ELF-1 (cell line): ENCODE measurements at regions not wholly inside any gene's neighbourhood (a gene's known extent, or its start where the extent isn't known, plus 50 kb on each side); places are given as distances from the start of the nearest gene placed in this dataset.

ENCODE experiments used
- DNase-seq: peaks from one replicate; pipeline ENCODE4 v3.0.0-alpha.2; 2016; ENCODE audit warnings: low read depth, low spot score

DNA sequence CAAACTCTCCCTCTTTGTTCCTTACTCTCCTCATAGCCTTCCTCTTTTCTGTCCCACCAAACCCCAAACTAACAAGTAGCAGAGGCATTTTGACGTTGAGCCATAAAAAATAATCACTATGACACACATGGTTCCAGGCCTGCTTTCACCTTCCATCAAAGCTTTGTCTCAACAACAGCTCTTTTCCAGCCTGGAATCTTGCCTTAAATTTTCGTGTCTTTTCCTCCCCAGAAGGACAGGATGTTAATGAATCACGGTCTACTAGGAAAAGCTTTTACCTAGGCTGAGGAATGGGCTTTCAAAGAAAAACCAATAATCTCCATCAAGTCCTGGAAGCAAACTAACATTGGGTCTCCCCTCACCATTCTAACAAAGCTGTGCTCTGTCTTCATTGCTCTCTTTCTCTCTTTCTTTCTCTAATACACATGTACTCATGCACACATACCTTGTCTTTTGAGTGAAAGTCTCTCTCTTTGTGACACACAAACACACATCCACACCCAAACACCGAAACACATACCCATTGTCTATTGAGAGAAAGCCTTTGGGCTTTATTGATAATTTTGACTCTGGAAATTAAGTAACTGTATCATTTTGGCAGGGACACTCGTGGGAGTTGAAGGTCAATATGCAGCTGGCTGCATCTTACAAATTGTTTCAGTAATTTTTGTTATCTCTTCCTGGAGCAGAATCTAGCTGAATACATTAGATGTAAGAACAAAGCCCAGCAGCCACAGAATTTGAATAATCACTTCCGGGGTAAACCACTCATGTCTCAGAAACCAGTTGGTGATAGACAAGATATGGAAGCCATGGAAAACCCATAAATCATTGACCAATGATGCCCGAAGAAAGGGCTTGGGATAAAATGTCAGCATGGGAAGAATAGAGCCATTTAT lies 107.4 kb upstream of the SLC4A7 start:
- peak; percentile 4 for DNase-seq

DNA sequence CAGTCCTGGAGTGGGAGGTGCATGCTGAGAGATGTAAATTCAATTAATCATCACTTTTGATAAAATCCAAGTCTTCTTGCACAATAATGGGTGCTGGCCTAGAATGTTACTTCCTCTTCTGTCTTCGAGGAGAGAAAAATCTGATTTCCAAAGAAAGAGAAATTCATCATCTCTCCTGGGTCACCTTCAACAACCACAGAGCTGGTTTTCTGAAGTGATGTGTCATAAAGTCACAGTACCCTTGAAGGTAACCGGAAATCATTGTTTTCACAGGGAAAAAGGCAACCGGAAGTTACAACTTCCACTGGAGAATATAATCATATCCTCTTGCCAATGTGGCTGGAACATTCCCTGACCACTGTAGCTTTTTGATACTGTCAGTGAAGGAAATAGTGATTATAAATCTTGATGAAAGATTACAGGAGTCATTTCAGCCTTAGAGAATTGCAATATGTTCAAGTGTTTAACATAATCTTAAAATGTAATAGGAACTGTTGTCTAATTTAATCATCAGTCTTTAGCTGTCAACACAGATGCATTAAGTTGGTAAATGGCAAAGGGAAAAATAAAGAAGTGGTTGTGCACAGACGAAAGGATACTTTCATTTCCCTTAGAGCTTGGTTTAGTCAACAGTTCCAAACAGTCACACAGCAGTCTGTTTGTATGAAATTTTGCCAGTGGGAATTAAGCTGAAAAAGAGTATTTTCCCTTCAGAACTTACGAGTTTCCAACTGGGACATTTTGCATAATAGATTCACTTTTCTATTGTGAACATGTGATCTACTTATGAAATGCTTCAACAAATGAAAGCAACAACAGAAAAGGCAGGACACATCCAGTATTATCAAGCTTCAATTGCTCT lies 106.5 kb upstream of the SLC4A7 start:
- no peak for DNase-seq

DNA sequence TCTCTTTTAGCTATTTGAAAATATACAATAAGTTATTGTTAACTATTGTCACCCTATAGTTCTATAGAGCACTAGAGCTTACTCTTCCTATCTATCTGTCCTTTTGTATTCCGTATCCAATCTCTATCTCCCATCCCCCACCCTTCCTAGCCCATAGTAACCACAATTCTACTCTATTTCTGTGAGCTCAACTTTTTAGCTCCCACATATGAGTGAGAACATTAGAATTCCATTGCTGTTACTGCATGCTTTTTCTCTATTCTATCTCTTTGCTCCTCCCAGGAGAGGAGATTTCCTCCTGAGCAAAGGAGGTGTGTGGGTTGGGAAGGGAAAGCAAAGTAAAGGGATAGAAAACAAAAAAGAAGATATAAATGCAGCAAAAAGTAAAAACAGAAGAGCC lies 105.6 kb upstream of the SLC4A7 start:
- DNase-seq: no peak

DNA sequence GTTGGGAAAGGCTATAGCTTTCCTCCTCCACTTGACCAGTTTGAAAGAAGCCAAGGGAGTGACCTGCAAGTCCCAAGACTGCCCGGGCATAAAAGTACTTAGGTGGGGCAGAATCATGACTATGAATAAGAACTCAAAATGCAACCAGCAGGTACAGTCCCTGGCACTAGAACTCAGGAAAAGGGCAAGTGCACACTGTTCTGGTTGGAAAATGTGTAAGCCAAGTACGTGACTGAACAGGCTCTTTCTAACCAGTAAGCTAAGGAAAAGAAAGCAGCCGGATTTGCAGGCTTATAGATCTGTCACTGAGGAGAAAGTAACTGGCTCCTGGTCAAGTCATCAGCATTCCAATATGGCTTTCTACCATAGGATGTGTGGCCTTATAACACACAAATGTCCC lies 101.2 kb upstream of the SLC4A7 start:
- DNase-seq: no peak

DNA sequence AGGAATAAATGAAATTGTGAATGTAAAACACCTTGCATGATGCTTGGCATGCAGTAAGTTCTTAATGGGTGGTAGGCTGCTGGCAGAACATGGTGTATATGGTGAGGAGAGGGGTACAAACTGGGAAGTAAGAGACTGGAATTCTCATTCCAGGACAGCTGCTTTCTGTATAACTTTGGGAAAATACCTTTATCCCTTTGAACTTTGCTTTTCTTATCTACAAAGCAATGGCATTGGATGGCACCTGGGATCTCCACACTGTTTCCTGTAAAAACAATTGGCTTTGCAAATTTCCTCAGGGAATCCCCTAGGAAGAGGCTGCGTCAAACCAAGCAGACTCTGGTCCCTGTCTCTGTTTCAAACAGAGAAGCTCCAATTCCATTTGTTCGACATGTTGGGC lies 100.7 kb upstream of the SLC4A7 start:
- DNase-seq: no peak

DNA sequence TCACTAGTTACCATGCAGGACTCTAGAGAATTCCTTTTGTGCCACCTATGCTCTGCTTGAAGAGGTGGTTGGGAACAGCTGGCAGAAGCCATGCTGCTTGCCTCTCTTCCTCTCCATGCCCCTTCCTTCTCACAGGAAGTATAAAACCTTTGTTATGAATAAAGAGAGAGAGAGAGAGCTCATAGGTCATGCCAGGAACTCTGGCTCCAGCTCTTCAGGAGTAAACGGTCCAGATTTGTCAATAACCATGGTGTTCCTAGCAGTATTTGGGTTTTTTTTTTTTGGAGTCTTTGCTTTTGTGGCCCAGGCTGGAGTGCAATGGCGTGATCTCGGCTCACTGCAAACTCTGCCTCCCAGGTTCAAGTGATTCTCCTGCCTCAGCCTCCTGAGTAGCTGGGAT lies 97.7 kb upstream of the SLC4A7 start:
- DNase-seq: no peak

DNA sequence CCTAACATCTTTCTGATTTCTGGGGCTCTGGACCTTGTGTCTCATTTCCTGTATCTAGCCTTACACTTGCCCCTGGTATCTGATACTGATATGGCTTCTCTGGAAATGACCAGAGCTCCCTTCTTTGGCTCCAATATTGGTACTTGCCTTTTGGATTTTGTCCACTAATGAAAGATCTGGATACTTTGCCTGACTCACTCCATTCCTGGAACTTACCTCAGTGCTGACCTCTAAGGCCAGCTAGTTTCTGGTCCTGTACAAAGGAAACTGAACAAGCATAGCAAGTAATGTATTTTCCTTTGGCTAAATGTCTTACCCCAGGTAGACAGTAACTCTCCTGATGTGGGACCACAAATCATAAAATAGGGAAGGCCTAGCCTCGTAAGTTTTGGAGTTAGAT lies 93.8 kb upstream of the SLC4A7 start:
- no peak for DNase-seq

DNA sequence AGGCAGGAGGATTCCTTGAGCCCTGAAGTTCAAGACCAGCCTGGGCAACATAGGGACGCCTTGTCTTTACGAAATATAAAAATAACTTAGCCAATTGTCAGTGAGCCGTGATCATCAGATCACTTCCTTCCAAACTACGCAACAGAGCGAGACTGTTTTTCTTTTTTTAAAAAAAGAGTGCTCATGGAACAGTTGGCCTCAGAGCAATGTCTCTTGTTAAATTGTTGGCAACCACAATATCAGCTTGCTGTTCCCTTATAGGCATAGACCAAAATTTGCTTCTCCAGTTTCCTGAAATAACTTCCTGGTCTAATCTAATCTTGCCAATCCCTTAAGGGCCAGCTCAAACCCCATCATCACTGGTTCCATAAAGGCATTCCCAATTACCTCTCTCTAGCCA lies 93.3 kb upstream of the SLC4A7 start:
- no peak for DNase-seq

DNA sequence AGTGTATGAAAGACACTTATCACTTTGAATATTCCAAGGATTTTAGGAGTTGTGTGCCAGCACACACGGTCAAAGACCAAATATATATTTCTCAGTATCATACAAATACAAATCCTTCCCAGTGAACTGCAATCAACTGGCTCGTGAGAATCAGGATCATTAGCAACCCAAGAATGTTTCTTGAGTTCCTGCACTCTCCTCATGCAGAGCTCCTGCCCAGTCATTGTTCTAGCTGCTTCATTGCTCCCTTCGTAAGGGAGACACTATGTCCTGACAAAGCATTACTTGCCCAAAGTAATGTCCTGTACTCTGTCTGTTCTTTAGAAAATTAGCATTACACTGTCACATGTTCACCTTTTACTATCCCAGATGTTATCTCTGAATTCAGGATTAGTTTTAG lies 92.0 kb upstream of the SLC4A7 start:
- DNase-seq: no peak

DNA sequence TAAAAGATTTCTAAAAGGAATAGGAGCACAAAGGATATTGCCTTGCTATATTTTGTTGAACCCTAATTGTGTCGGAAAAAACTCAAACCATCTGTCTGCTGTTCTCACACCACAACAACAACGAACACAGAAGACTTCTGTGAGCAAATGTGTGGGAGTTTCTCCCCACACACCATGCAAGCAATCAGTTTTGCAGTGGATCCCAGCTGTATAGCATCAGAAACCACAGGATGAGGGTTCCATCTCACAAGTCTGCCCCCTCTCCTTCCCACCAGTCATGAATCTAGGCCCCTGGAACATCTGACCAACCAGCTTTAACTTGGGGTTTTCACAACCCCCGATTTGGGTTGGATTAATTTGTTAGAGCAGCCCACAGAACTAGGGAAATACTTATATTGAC lies 91.3 kb upstream of the SLC4A7 start:
- DNase-seq: no peak

DNA sequence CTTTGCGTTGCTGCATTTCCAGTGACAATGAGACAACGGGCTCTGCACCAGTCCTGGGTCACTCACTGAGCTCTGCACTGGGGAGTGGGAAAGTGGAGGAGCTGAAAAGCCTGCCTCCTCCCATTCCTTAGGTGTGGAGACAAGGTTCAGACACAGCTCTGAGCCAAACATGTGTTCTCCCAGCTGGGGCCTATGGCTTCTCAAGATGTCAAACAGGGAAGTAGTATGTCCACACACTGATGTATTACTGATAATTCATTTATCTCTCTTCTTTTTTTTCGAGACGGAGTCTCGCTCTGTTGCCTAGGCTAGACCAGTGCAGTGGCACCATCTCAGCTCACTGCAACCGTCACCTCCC lies 90.2 kb upstream of the SLC4A7 start:
- DNase-seq: no peak

DNA sequence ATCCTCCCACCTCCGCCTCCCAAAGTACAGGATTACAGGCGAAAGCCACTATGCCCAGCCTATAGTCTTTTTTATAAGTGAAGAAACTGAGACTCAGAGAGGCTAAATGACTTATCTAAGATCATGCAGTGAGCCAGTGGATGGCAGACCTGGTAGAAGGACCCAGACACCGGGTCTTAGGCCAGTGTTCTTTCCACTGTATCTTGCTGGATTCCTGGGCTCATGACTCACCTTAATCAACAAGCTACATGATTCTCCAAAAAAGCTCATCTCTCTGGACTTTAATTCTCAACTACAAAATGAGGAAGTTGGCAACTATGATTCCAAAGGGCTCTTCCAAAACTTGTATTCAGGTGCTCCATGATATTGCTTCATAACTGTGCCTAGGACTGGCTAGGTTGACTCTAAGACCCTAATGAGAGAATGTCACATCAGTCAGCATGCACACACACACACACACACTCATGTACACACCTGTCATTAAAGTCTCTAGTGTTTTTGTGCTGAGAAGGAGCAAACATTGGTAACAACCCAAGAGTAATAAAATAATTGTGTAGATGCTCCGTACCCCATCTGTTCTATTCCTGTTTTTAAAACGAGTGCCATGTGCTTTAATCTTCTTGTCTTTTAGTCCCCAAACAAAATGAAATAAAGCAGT lies 89.7 kb upstream of the SLC4A7 start:
- no peak for DNase-seq

DNA sequence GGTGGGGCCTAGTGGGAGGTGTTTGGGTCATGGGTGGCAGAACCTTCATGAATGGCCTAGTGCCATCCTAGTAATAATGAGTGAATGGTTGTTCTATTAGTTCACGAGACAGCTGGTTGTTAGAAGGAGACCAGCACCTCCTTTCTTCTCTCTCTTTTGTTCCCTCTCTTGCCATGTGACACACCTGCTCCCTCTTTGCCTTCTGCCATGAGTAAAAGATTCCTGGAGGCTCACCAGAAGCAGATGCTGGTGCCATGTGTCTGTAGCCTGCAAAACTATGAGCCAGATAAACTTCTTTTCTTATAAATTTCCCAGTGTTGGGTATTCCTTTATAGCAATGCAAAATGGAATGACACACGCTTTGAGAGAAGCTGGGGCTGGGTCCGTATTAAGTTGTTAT lies 89.0 kb upstream of the SLC4A7 start:
- no peak for DNase-seq

DNA sequence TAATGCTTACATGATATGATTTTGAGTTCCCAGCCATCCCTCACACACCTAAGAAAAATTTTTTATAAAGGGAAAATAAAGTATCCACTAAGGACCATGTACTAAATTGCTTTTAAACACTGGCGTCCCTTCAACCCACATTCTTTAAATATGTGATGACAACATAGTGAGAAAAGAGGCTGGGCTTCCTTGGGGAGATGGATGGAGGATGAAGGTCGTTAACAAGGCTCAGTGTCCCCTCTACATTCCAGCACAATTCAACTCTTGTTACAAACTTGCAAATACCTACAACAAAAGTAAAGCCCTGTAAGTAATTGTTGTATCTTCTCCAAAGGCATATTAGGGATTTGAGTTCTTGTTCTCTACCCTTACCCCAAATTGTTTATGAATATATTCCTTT lies 87.2 kb upstream of the SLC4A7 start:
- DNase-seq: no peak

DNA sequence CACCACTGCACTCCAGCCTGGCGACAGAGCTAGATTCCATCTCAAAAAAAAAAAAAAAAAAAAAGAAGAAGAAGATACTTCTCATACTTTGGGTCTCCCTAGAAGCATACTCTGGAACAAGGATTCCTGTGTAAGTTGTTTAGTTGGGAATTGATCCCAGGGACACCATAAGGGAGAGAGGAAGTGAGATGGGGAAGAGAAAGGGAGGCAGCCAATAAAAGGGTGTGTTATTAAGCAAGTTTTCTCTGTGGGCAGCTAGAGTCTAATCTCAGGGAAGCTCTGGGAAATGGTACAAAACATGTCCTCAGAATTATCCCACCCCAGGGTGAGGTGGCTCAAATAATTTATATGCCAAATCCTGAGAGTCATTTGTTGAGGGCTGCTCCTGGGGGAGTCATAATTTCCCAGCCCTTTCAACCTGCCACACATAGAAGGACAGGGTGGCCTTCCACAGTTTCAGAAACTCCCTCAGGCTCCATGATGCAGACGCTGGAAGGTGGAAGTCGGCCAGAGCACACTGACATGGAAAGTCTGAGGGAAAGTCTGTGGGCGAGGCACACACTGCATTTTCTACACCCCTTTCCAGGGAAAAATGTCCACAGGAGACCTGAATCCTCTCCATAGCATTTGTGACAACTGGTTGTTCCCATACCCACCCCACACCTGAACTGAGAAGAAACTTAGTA lies 86.4 kb upstream of the SLC4A7 start:
- DNase-seq: no peak

DNA sequence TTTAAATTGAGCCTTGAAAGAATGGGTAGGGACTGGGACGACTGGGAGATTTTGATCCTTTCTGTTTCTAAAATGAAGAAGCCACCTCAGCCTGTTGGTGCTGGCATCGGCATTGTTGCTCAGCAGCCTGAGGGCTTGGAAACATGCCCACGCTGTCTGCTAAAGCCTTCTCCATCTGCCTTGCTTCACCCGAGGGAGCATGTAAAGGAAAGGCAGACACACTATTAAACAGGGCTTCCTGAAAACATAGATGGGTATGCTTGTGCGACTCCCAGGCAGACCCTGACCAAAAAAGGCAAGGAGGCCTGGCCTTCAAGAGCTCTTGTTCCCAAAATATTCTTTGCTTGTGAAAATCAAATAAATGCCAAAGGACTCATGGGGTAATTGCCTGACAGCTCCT lies 84.2 kb upstream of the SLC4A7 start:
- no peak for DNase-seq

DNA sequence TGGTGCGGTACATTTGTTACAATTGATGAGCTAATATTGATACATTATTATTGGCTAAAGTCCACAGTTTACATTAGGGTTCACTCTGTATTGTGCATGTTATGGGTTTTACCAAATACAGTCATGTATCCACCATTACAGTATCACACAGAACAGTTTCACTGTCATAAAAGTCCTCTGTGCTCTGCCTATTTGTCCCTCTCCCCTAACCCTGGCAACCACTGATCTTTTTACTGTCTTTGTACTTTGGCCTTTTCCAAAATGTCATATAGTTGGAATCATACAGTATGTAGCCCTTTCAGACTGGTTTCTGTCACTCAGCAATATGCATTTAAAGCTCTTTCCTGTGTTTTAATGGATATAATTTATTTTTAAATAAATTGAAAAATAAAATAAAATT lies 83.1 kb upstream of the SLC4A7 start:
- DNase-seq: no peak

DNA sequence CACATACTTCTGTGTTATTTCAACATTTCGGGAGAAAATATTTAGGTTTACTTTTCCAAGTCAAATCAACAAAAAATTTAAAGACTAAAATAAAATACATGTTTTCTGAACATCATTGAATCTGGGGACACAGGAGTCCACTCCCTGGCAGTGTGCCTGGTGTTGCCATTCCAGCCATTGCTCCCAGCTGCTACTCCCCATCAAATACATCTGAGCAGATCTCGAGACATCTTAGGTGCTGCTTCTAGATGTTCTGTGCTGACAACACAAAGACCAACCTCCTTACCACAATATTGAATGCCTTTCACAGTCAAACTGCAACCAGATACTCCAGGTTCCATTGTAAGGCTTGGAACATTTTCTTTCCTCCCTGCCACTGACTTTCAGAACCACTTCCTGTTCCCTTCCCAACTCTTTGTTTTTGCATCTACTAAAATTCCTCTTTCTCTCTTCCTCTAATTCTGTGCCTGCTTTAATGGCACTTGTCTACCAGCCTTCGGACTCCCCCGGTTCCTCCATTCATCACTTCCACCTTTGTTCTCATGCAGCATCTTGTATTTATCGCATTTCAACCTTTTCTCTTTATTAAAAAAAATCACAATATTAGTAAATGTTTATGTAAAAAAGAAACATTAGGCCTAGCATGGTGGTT lies 81.1 kb upstream of the SLC4A7 start:
- no peak for DNase-seq

DNA sequence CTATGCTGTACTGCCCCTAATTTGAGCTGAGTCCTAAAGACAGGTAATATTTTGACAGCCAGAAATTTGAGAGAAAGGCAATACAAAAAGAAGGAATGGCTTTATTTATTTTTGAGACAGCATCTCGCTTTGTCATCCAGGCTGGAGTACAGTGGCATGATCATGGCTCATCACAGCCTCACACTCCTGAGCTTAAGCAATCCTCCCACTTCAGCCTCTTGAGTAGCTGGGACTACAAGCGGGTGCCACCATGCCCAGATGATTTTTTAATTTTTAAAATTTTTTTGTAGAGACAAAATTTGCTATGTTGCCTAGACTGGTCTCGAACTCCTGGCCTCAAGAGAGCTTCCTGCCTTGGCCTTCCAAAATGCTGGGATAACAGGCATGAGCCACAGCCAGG lies 77.4 kb upstream of the SLC4A7 start:
- no peak for DNase-seq

DNA sequence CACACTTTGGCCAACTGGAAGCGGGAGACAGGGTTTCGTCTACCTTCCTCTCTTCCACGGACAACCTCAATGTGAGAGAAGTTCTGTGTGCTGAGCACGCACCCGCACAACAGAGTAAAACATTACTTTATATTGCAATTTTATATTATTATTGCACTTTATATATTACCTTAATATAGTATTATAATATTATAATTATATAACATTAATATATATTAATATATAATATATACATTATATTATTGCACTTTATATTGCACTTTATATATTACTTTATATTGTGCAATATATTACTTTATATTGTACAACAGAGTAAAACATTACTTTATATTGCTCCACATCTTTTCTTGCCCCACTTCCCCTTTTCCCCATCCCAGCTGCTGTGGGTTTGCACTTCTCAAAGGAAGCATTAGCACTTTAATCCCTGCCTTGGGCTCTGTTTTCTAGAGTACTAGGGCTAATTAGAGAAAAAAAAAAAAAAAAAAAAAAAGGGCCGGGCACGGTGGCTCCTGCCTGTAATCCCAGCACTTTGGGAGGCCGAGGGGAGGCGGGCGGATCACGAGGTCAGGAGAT lies 76.4 kb upstream of the SLC4A7 start:
- peak; percentile 63 for DNase-seq

DNA sequence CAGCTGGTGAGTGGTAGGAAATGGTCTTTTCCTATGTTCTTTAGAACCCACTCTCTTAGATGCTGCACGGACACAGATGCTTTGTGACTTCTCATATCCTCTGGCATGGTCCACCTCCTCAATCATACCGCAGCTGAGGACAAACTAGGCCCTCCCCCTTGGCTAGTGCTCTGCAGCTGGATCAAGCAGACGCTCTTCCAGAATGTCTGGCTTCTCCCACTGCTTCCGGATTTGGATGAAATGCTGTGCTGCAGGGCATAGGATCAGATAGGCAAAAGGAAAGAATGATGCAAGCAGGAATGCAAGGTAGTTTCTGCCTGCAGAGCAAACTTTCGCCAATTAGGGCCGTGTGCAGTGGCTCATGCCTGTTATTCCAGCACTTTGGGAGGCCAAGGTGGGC lies 75.7 kb upstream of the SLC4A7 start:
- DNase-seq: peak; percentile 92
